ACC112 (cell line): ENCODE measurements at regions not wholly inside any gene's neighbourhood (a gene's known extent, or its start where the extent isn't known, plus 50 kb on each side); places are given as distances from the start of the nearest gene placed in this dataset.

Source experiments
- H2AFZ ChIP-seq: fragments of 200-600 bp; sonication (generic); one replicate; pipeline ENCODE4 v1.6.0; 2017; ENCODE audit warnings: antibody characterized with exemption, low read length; ENCODE audit not compliant: unreplicated experiment
- H3K27ac ChIP-seq: fragments of 200-600 bp; sonication (generic); 2 replicates; pipeline ENCODE4 v1.5.1; 2014; ENCODE audit warnings: low read depth, mild to moderate bottlenecking, antibody characterized with exemption, low read length, moderate library complexity
- H3K27me3 ChIP-seq: fragments of 200-600 bp; sonication (generic); 2 replicates; pipeline ENCODE4 v1.6.1; 2014; ENCODE audit warnings: mild to moderate bottlenecking, antibody characterized with exemption, low read length, moderate library complexity, mixed read lengths; ENCODE audit not compliant: insufficient read depth
- H3K36me3 ChIP-seq: fragments of 200-600 bp; sonication (generic); 2 replicates; pipeline ENCODE4 v1.6.1; 2016; ENCODE audit warnings: mild to moderate bottlenecking, antibody characterized with exemption, low read length, moderate library complexity, mixed read lengths; ENCODE audit not compliant: insufficient read depth
- H3K4me1 ChIP-seq: fragments of 200-600 bp; sonication (generic); one replicate; pipeline ENCODE4 v1.6.1; 2016; ENCODE audit warnings: low read length, mixed read lengths; ENCODE audit not compliant: insufficient read depth, unreplicated experiment, control insufficient read depth
- H3K4me3 ChIP-seq: fragments of 200-600 bp; sonication (generic); 2 replicates; pipeline ENCODE4 v1.5.1; 2014; ENCODE audit warnings: mild to moderate bottlenecking, low read depth, low read length
- H3K79me2 ChIP-seq: fragments of 200-600 bp; sonication (generic); one replicate; pipeline ENCODE4 v1.6.0; 2016; ENCODE audit warnings: low read length; ENCODE audit not compliant: control insufficient read depth, unreplicated experiment, insufficient read depth

DNA sequence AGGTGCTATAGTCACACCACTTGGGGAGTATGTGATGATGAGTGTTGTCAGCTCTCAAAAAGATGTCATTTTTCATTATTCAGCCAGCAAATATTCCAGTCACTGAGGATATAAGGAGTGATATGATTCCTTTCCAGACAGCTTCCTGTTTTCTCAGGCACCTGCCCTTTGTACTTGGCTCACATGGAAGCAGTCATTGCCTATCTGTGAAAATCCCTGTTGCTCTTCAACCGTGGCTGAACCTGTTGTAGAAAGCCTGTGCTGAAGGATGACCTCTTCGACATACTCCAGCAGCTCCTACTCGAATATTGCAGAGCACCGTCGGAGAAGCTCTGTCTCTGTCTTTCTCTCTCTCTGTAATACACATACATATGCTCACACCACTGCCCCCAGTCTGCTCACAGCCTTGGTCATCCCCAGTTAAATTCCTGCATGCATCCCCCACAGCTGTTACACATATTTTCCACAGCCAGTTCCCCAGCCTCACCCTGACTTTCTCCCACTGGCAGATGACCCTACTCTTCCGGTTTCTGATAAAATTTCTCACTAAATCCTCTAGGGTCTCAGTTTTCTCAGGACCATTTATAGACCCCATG, 204.2 kb upstream of the ARGLU1 start:
- Histone ChIP-seq H3K79me2 (no peaks in the 10 kb centered on the region), H3K27ac (no peak overlapping the region), H3K36me3 (no peaks in the 10 kb centered on the region), H3K27me3 (no peaks in the 10 kb centered on the region), H3K4me1 (no peaks in the 10 kb centered on the region), H2AFZ (no peak overlapping the region), H3K4me3 (no peak overlapping the region)

- no peaks in the 10 kb centered on the region for H3K79me2 ChIP-seq
- H3K4me1 ChIP-seq = no peaks in the 10 kb centered on the region
- H3K27ac ChIP-seq = no peak overlapping the region
- H2AFZ ChIP-seq = no peak overlapping the region
- H3K36me3 ChIP-seq = no peaks in the 10 kb centered on the region
- H3K27me3 ChIP-seq = no peaks in the 10 kb centered on the region
- no peak overlapping the region for H3K4me3 ChIP-seq
These were observed 201.1 kb upstream of the ARGLU1 start for GRCh38 chr13:106768991-106769390.

DNA sequence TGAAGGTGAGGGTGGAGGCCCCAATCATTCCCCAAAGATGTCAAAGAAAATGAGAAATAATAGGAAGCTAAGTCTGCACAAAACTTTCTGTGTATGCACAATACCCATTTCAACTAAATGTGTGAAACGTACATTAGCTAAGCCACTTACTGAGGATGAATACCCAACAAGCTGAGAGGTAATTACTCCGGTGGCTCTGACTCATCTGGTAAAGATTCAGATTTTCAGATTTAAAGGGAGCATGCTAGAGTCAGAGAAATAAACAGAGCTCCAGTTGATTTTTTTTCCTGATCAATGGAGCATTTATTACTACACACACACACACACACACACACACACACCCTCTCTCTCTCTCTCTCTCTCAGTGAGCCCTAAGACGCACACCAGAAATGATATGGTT, 194.8 kb upstream of the ARGLU1 start:
- Histone ChIP-seq H3K4me1 (no peaks in the 10 kb centered on the region), H2AFZ (no peak overlapping the region), H3K79me2 (no peaks in the 10 kb centered on the region), H3K27ac (no peak overlapping the region), H3K4me3 (no peak overlapping the region), H3K36me3 (no peaks in the 10 kb centered on the region), H3K27me3 (no peaks in the 10 kb centered on the region)

- Histone ChIP-seq H3K4me3 (no peak overlapping the region), H3K27me3 (no peaks in the 10 kb centered on the region), H3K36me3 (no peaks in the 10 kb centered on the region), H3K79me2 (no peaks in the 10 kb centered on the region), H3K4me1 (no peaks in the 10 kb centered on the region), H2AFZ (no peak overlapping the region), H3K27ac (no peak overlapping the region)
These were observed 188.5 kb upstream of the ARGLU1 start for GRCh38 chr13:106756446-106756845.

DNA sequence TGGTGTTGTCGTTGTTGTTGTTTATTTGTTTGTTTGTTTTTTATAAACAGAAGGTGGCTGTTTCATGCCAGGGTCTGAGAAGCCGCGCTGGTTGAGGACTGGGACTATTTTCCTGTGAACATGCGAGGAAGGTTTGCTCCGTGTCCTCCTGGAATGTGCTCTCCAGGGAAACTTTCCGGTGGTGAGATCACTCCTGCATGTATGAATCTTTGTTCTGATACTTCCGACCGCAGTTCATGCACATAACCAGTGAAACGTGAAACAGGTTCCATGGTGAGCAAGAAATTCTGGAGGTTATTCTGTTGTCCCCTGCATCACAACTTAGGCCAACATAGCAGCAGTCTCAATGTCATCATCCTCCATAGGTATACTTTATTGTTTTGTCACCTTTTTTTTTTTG, 187.6 kb upstream of the ARGLU1 start:
- no peak overlapping the region for H2AFZ ChIP-seq
- H3K36me3 ChIP-seq = no peaks in the 10 kb centered on the region
- H3K27me3 ChIP-seq = no peaks in the 10 kb centered on the region
- no peak overlapping the region for H3K4me3 ChIP-seq
- H3K4me1 ChIP-seq = no peaks in the 10 kb centered on the region
- H3K79me2 ChIP-seq = no peaks in the 10 kb centered on the region
- no peak overlapping the region for H3K27ac ChIP-seq

GRCh38 chr13:106753251-106753650, 185.3 kb upstream of the ARGLU1 start:
- Histone ChIP-seq H3K27ac (no peak overlapping the region), H2AFZ (no peak overlapping the region)

DNA sequence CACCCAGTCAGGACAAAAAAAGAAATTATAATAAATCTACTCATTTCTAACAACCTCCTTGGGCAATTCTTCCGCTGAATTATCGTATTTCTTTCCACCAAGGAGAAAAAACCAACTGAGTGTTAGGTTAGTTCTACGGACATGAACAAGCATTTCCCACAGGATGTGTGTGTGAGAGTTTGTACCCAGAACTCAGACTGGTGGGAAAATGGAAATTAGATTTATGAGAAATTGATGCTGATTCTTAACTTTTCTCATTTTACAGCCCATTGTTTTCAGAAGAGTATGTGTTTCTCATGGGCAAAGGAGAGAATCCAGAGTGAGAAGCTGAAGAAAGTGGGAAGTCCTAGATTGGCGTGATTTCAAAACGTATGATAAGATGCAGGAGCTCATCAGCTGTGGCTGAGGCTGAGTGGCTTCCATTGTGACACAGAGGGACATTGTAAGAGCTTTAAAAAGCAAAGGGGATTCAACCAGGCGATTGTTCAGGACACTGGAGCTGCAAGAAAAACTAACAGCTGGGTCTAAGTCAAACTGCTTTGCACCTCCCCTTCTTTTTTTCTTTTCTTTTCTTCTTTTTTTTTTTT, 184.7 kb upstream of the ARGLU1 start:
- H3K79me2 ChIP-seq = no peaks in the 10 kb centered on the region
- H2AFZ ChIP-seq = no peak overlapping the region
- no peak overlapping the region for H3K27ac ChIP-seq
- H3K36me3 ChIP-seq = no peaks in the 10 kb centered on the region
- no peaks in the 10 kb centered on the region for H3K4me1 ChIP-seq
- no peaks in the 10 kb centered on the region for H3K27me3 ChIP-seq
- no peak overlapping the region for H3K4me3 ChIP-seq

More at GRCh38 chr13:106753251-106753650, 185.3 kb upstream of the ARGLU1 start:
- Histone ChIP-seq H3K36me3 (no peaks in the 10 kb centered on the region), H3K4me3 (no peak overlapping the region), H3K79me2 (no peaks in the 10 kb centered on the region), H3K27me3 (no peaks in the 10 kb centered on the region), H3K4me1 (no peaks in the 10 kb centered on the region)

DNA sequence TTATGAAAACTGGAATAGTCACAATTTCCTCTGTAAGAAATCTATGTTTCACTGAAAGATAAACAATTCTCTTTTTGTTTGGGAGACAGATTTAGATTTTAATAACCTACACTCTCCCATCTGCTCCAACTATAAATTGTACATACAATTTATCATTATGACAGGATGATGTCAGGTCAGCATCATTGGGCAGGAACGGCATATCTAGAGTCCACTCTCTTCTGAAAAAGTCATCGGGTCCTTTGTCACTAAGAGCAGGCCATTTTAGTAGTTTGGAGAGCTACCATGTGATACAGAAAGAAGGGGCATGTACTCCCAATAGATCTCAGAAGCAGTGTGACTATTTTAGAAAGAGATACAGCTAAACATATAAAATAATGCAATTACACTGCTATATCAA, 180.8 kb upstream of the ARGLU1 start:
- Histone ChIP-seq H3K36me3 (no peaks in the 10 kb centered on the region), H3K4me3 (no peak overlapping the region), H3K27ac (no peak overlapping the region), H2AFZ (no peak overlapping the region), H3K4me1 (no peaks in the 10 kb centered on the region), H3K27me3 (no peaks in the 10 kb centered on the region), H3K79me2 (no peaks in the 10 kb centered on the region)

GRCh38 chr13:106744516-106744915, 176.6 kb upstream of the ARGLU1 start:
- no peak overlapping the region for H3K27ac ChIP-seq
- no peaks in the 10 kb centered on the region for H3K79me2 ChIP-seq
- H3K36me3 ChIP-seq = no peaks in the 10 kb centered on the region
- H3K27me3 ChIP-seq = no peaks in the 10 kb centered on the region
- no peak overlapping the region for H2AFZ ChIP-seq
- no peaks in the 10 kb centered on the region for H3K4me1 ChIP-seq
- H3K4me3 ChIP-seq = no peak overlapping the region

GRCh38 chr13:106738186-106738678, 170.3 kb upstream of the ARGLU1 start:
- no peak overlapping the region for H3K4me3 ChIP-seq
- H3K27ac ChIP-seq = no peak overlapping the region
- H2AFZ ChIP-seq = no peak overlapping the region
- no peaks in the 10 kb centered on the region for H3K4me1 ChIP-seq
- no peaks in the 10 kb centered on the region for H3K27me3 ChIP-seq
- no peaks in the 10 kb centered on the region for H3K79me2 ChIP-seq
- no peaks in the 10 kb centered on the region for H3K36me3 ChIP-seq

DNA sequence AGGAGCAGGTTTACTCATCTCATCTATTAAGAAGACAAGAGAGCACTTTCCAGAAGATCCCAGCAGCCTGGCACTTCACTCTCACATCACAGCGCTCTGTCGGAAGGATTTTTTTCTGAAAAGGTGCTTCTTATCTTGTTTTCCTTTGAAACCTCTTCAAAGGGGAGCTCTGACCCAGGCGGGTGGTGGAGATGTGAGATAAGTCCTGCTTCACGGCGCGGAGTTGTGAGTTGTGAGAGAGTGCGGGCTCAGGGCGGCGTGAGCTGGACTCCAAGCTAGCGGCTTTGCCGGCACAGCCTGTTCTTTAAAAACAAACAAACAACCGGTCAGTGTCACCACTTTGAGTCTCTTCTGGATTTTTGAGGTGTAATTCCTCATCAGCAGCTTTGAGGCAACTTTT, 169.0 kb upstream of the ARGLU1 start:
- no peak overlapping the region for H3K27ac ChIP-seq
- no peak overlapping the region for H2AFZ ChIP-seq
- no peaks in the 10 kb centered on the region for H3K4me1 ChIP-seq
- H3K27me3 ChIP-seq = no peaks in the 10 kb centered on the region
- H3K4me3 ChIP-seq = no peak overlapping the region
- no peaks in the 10 kb centered on the region for H3K79me2 ChIP-seq
- H3K36me3 ChIP-seq = no peaks in the 10 kb centered on the region
